ENCODE measurements at regions not wholly inside any gene's neighbourhood (a gene's known extent, or its start where the extent isn't known, plus 50 kb on each side); places are given as distances from the start of the nearest gene placed in this dataset.

GRCh38 chr1:11338284-11338924, 65.4 kb downstream of the UBIAD1 start:
- ATAC-seq (ENCODE audit: poor library complexity) = no peak

GRCh38 chr1:11339346-11340232, 66.6 kb downstream of the UBIAD1 start:
- ATAC-seq (ENCODE audit: poor library complexity) (no peak), DNase-seq (no peak)
- intact Hi-C loops (cut with DNase I) = loop anchor here (10.0 kb wide), 1 partner anchor 305 kb away; no protein-coding TSS in a partner anchor

More at GRCh38 chr1:11338284-11338924, 65.4 kb downstream of the UBIAD1 start:
- DNase-seq = no peak
- intact Hi-C loops (cut with DNase I) = loop anchor here (10.0 kb wide), 1 partner anchor 306 kb away; no protein-coding TSS in a partner anchor

GRCh38 chr1:11340233-11340632, 67.2 kb downstream of the UBIAD1 start:
- intact Hi-C loops (cut with DNase I) = no loop called here
- ATAC-seq (ENCODE audit: poor library complexity) = no peak

GRCh38 chr1:11341901-11342552, 69.0 kb downstream of the UBIAD1 start:
- no peak for ATAC-seq (ENCODE audit: poor library complexity)
- DNase-seq = no peak
- intact Hi-C loops (cut with DNase I) = no loop called here

More at GRCh38 chr1:11340233-11340632, 67.2 kb downstream of the UBIAD1 start:
- no peak for DNase-seq

- DNase-seq (no peak), ATAC-seq (ENCODE audit: poor library complexity) (no peak)
- intact Hi-C loops (cut with DNase I) = no loop called here
Measured at GRCh38 chr1:11342621-11343032, 69.6 kb downstream of the UBIAD1 start.

- intact Hi-C loops (cut with DNase I) = no loop called here
- DNase-seq (no peak), ATAC-seq (ENCODE audit: poor library complexity) (no peak)
Measured at GRCh38 chr1:11345971-11346715, 73.1 kb downstream of the UBIAD1 start.

GRCh38 chr1:11350265-11350664, 77.3 kb downstream of the UBIAD1 start:
- no peak for ATAC-seq (ENCODE audit: poor library complexity)

GRCh38 chr1:11352058-11352715, 79.2 kb downstream of the UBIAD1 start:
- DNase-seq (no peak), ATAC-seq (ENCODE audit: poor library complexity) (no peak)
- intact Hi-C loops (cut with DNase I) = no loop called here

More at GRCh38 chr1:11350265-11350664, 77.3 kb downstream of the UBIAD1 start:
- intact Hi-C loops (cut with DNase I) = no loop called here
- no peak for DNase-seq

GRCh38 chr1:11352816-11353799, 80.1 kb downstream of the UBIAD1 start:
- DNase-seq (no peak), ATAC-seq (ENCODE audit: poor library complexity) (no peak)

GRCh38 chr1:11354893-11355553, 82.0 kb downstream of the UBIAD1 start:
- intact Hi-C loops (cut with DNase I) = no loop called here
- no peak for ATAC-seq (ENCODE audit: poor library complexity)
- DNase-seq = no peak

More at GRCh38 chr1:11352816-11353799, 80.1 kb downstream of the UBIAD1 start:
- intact Hi-C loops (cut with DNase I) = no loop called here

GRCh38 chr1:11355559-11356475, 82.8 kb downstream of the UBIAD1 start:
- no peak for ATAC-seq (ENCODE audit: poor library complexity)
- DNase-seq = no peak
- intact Hi-C loops (cut with DNase I) = no loop called here

GRCh38 chr1:11357276-11357675, 84.3 kb downstream of the UBIAD1 start:
- ATAC-seq (ENCODE audit: poor library complexity) = no peak
- no peak for DNase-seq
- intact Hi-C loops (cut with DNase I) = no loop called here

GRCh38 chr1:11358984-11359383, 86.0 kb downstream of the UBIAD1 start:
- ATAC-seq (ENCODE audit: poor library complexity) (no peak), DNase-seq (no peak)
- intact Hi-C loops (cut with DNase I) = no loop called here

- intact Hi-C loops (cut with DNase I) = no loop called here
- ATAC-seq (ENCODE audit: poor library complexity) = no peak
- no peak for DNase-seq
Measured at GRCh38 chr1:11362547-11363021, 89.6 kb downstream of the UBIAD1 start.

GRCh38 chr1:11364170-11364569, 91.2 kb downstream of the UBIAD1 start:
- intact Hi-C loops (cut with DNase I) = no loop called here
- DNase-seq (no peak), ATAC-seq (ENCODE audit: poor library complexity) (no peak)

Data from Right ventricle myocardium superior (tissue), 1 donor.